ENCODE measurements at regions not wholly inside any gene's neighbourhood (a gene's known extent, or its start where the extent isn't known, plus 50 kb on each side); places are given as distances from the start of the nearest gene placed in this dataset.

DNA sequence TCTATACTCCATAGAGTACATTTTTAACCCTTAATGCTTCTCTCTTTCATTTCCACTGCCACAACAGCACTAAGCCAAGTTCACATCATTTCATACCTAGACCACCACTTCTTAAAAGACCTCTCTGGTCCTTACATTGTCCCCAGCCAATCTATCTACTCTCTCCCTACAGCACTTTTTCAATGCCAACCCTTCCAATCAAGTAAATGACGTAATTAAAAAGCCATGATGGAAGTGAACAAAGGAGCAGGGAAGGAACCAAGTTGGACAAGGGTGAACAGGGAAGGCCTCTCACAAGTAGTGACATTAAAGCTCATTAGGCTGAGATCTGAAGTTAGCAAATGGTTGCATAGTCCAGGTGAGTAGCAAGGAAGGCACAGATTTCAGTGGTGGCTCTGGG is 195.1 kb upstream of the CCDC150 start:
- Histone ChIP-seq H4K20me1 (ENCODE audit: insufficient read depth, low read length) (no peaks in the 10 kb centered on the region), H3K36me3 (replicated peaks; ENCODE audit: low read depth, low read length) (no peaks in the 10 kb centered on the region), H3K27me3 (ENCODE audit: low read depth, low read length) (no peaks in the 10 kb centered on the region), H3K4me2 (ENCODE audit: low read length) (no peak overlapping the region), H3K4me1 (ENCODE audit: low read length) (peaks cover 37% of the 10 kb centered on the region), H3K27ac (ENCODE audit: low read length) (no peak overlapping the region), H3K9me3 (ENCODE audit: insufficient read depth, low read length) (no peaks in the 10 kb centered on the region), H3K79me2 (ENCODE audit: low read length) (no peaks in the 10 kb centered on the region), H3K4me3 (ENCODE audit: low read length) (no peak overlapping the region), H3K9ac (ENCODE audit: low read length) (no peak overlapping the region), H2AFZ (ENCODE audit: low read depth, low read length) (no peak overlapping the region)
- TF ChIP-seq EZH2phosphoT487 (IDR thresholded peaks at IDR 0.05; ENCODE audit: low read depth), result no peak
- TF ChIP-seq, protein P1, sequence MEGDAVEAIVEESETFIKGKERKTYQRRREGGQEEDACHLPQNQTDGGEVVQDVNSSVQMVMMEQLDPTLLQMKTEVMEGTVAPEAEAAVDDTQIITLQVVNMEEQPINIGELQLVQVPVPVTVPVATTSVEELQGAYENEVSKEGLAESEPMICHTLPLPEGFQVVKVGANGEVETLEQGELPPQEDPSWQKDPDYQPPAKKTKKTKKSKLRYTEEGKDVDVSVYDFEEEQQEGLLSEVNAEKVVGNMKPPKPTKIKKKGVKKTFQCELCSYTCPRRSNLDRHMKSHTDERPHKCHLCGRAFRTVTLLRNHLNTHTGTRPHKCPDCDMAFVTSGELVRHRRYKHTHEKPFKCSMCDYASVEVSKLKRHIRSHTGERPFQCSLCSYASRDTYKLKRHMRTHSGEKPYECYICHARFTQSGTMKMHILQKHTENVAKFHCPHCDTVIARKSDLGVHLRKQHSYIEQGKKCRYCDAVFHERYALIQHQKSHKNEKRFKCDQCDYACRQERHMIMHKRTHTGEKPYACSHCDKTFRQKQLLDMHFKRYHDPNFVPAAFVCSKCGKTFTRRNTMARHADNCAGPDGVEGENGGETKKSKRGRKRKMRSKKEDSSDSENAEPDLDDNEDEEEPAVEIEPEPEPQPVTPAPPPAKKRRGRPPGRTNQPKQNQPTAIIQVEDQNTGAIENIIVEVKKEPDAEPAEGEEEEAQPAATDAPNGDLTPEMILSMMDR (IDR thresholded peaks at IDR 0.05; ENCODE audit: low read depth, low read length), result no peak

DNA sequence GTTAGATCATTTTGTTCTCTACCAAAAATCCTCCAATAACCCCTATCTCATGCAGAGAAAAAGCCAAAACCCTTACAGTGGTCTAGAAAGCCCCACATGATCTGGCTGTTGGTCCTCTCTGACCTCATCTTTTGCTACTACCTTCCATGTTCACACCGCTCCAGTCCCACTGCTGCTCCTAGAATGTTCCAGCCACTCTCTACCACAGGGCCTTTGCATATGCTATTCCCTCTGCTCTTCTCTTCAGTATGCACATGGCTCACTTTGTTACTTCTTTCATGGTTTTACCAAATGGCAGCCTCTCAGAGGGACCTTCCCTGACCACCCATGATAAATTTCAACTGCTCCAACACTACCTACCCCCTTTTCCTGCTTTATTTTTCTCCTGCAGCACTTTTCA is 193.5 kb upstream of the CCDC150 start:
- no peak overlapping the region for H3K4me2 ChIP-seq (ENCODE audit: low read length)
- no peak overlapping the region for H3K9ac ChIP-seq (ENCODE audit: low read length)
- H3K36me3 ChIP-seq (replicated peaks; ENCODE audit: low read depth, low read length), result no peaks in the 10 kb centered on the region
- no peak overlapping the region for H3K27ac ChIP-seq (ENCODE audit: low read length)
- no peak overlapping the region for H3K4me3 ChIP-seq (ENCODE audit: low read length)
- TF ChIP-seq, protein P1 (IDR thresholded peaks at IDR 0.05; ENCODE audit: low read depth, low read length), result no peak
- no peak for TF ChIP-seq EZH2phosphoT487 (IDR thresholded peaks at IDR 0.05; ENCODE audit: low read depth)
- H3K9me3 ChIP-seq (ENCODE audit: insufficient read depth, low read length), result no peaks in the 10 kb centered on the region
- no peaks in the 10 kb centered on the region for H4K20me1 ChIP-seq (ENCODE audit: insufficient read depth, low read length)
- H3K4me1 ChIP-seq (ENCODE audit: low read length), result peaks cover 23% of the 10 kb centered on the region
- no peaks in the 10 kb centered on the region for H3K27me3 ChIP-seq (ENCODE audit: low read depth, low read length)
- no peak overlapping the region for H2AFZ ChIP-seq (ENCODE audit: low read depth, low read length)
- no peaks in the 10 kb centered on the region for H3K79me2 ChIP-seq (ENCODE audit: low read length)

DNA sequence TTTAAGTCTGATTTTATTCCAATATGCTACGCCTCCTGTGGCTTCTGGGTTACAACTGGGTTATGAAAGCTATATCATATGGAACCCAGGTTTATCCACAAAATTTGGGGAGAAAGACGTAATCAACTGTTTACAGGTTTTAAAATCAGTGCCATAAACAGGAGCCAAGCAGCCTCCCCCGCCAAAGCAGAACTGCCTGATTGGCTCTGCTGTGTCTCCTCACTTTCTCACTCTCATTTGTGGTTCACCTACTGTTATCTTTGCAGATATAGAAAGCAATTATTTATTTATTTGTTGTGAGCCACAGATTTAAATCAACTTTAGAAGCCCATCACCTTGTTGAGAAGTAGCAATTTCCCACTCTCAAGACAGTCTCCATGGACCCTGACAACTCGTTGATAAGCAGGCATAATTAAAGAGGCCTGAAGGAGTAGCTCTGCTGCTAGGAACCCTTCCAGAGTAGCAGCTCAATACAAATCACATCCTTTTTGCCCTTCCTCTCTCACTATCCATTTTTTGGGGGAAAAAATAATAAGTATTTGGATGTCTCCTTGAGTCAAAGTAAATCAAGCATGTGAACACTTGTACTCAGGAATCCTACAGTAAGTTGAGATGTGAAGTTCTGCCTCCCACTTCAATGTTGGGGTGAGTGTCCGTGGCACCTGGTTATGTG is 191.0 kb upstream of the CCDC150 start:
- Histone ChIP-seq H3K9ac (ENCODE audit: low read length) (no peak overlapping the region), H3K4me1 (ENCODE audit: low read length) (peaks cover 3% of the 10 kb centered on the region; the same call in 1 of the 2 replicates), H3K79me2 (ENCODE audit: low read length) (no peaks in the 10 kb centered on the region), H3K36me3 (replicated peaks; ENCODE audit: low read depth, low read length) (no peaks in the 10 kb centered on the region), H4K20me1 (ENCODE audit: insufficient read depth, low read length) (no peaks in the 10 kb centered on the region), H3K27ac (ENCODE audit: low read length) (no peak overlapping the region), H3K4me3 (ENCODE audit: low read length) (no peak overlapping the region), H3K4me2 (ENCODE audit: low read length) (no peak overlapping the region), H2AFZ (ENCODE audit: low read depth, low read length) (no peak overlapping the region), H3K9me3 (ENCODE audit: insufficient read depth, low read length) (no peaks in the 10 kb centered on the region), H3K27me3 (ENCODE audit: low read depth, low read length) (no peaks in the 10 kb centered on the region)
- TF ChIP-seq, protein P1 (IDR thresholded peaks at IDR 0.05; ENCODE audit: low read depth, low read length), result no peak
- no peak for TF ChIP-seq EZH2phosphoT487 (IDR thresholded peaks at IDR 0.05; ENCODE audit: low read depth)

DNA sequence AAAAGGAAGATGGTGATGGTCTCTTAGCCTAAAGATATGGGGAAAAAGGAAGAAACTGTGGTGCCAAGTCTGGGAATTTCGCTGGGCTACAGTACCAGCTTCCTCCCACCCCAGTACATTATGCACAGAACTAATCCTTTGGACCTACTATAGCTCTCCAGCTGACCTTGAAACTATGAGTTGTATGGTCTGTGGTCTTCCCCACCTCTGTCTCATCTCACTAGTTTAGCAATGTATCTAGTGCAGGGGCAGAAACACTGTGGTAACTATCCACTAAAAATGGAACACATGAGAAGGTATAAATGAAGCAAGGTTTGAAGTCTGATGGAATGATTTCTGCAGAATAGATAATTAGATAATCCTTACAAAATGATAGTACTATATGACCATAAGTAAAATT is 190.4 kb upstream of the CCDC150 start:
- Histone ChIP-seq H3K27me3 (ENCODE audit: low read depth, low read length) (no peaks in the 10 kb centered on the region), H4K20me1 (ENCODE audit: insufficient read depth, low read length) (no peaks in the 10 kb centered on the region), H3K9ac (ENCODE audit: low read length) (no peak overlapping the region), H3K27ac (ENCODE audit: low read length) (no peak overlapping the region), H3K4me3 (ENCODE audit: low read length) (no peak overlapping the region), H3K36me3 (replicated peaks; ENCODE audit: low read depth, low read length) (no peaks in the 10 kb centered on the region), H3K79me2 (ENCODE audit: low read length) (no peaks in the 10 kb centered on the region), H3K4me2 (ENCODE audit: low read length) (no peak overlapping the region), H2AFZ (ENCODE audit: low read depth, low read length) (no peak overlapping the region), H3K9me3 (ENCODE audit: insufficient read depth, low read length) (no peaks in the 10 kb centered on the region), H3K4me1 (ENCODE audit: low read length) (0 out of 2 replicates have a peak, but pooled peaks cover 3% of the 10 kb centered on the region)
- TF ChIP-seq, protein P1 (IDR thresholded peaks at IDR 0.05; ENCODE audit: low read depth, low read length), result no peak
- no peak for TF ChIP-seq EZH2phosphoT487 (IDR thresholded peaks at IDR 0.05; ENCODE audit: low read depth)

All from OCI-LY3 (cell line).